ENCODE measurements at regions not wholly inside any gene's neighbourhood (a gene's known extent, or its start where the extent isn't known, plus 50 kb on each side); places are given as distances from the start of the nearest gene placed in this dataset.

GRCh38 chr7:79936281-79936983 is 198.2 kb upstream of the GNAI1 start:
- Histone ChIP-seq H3K36me3 (ENCODE audit: insufficient read depth, low read length) (no peaks in the 10 kb centered on the region), H3K9ac (ENCODE audit: low read depth, low read length, poor library complexity, severe bottlenecking) (no peak overlapping the region), H3F3A (ENCODE audit: low read depth) (no peaks in the 10 kb centered on the region), H3K9me2 (replicated peaks; ENCODE audit: low read depth, low read length) (no peaks in the 10 kb centered on the region), H4K20me1 (ENCODE audit: insufficient read depth, low read length, poor library complexity, severe bottlenecking) (no peaks in the 10 kb centered on the region), H3K79me2 (ENCODE audit: insufficient read depth, low read length) (no peaks in the 10 kb centered on the region), H3K4me2 (ENCODE audit: low read depth, low read length, poor library complexity, severe bottlenecking) (no peak overlapping the region), H3K4me3 (ENCODE audit: low read length, poor library complexity, severe bottlenecking) (no peak overlapping the region), H3K4me1 (ENCODE audit: insufficient read depth, low read length, poor library complexity, severe bottlenecking) (peaks cover 6% of the 10 kb centered on the region), H3K9me3 (ENCODE audit: insufficient read depth, low read depth, low read length) (no peaks in the 10 kb centered on the region), H3K27me3 (ENCODE audit: insufficient read depth, low read length, poor library complexity, severe bottlenecking) (no peaks in the 10 kb centered on the region), H2AFZ (ENCODE audit: low read length) (no peak overlapping the region)
- TF ChIP-seq CTCF (conservative IDR thresholded peaks at IDR 0.05; ENCODE audit: low read length) (no peak), EZH2phosphoT487 (IDR thresholded peaks at IDR 0.05; ENCODE audit: borderline replicate concordance) (no peak)

GRCh38 chr7:79934727-79935126 is 199.9 kb upstream of the GNAI1 start:
- H3K79me2 ChIP-seq (ENCODE audit: insufficient read depth, low read length) = no peaks in the 10 kb centered on the region
- TF ChIP-seq CTCF (conservative IDR thresholded peaks at IDR 0.05; ENCODE audit: low read length) (no peak), EZH2phosphoT487 (IDR thresholded peaks at IDR 0.05; ENCODE audit: borderline replicate concordance) (no peak)
- no peak overlapping the region for H3K9ac ChIP-seq (ENCODE audit: low read depth, low read length, poor library complexity, severe bottlenecking)
- H2AFZ ChIP-seq (ENCODE audit: low read length) = no peak overlapping the region
- H4K20me1 ChIP-seq (ENCODE audit: insufficient read depth, low read length, poor library complexity, severe bottlenecking) = no peaks in the 10 kb centered on the region
- H3K4me2 ChIP-seq (ENCODE audit: low read depth, low read length, poor library complexity, severe bottlenecking) = no peak overlapping the region
- peaks cover 6% of the 10 kb centered on the region for H3K4me1 ChIP-seq (ENCODE audit: insufficient read depth, low read length, poor library complexity, severe bottlenecking)
- H3K27me3 ChIP-seq (ENCODE audit: insufficient read depth, low read length, poor library complexity, severe bottlenecking) = no peaks in the 10 kb centered on the region
- no peaks in the 10 kb centered on the region for H3F3A ChIP-seq (ENCODE audit: low read depth)
- H3K36me3 ChIP-seq (ENCODE audit: insufficient read depth, low read length) = no peaks in the 10 kb centered on the region
- no peak overlapping the region for H3K4me3 ChIP-seq (ENCODE audit: low read length, poor library complexity, severe bottlenecking)
- no peaks in the 10 kb centered on the region for H3K9me3 ChIP-seq (ENCODE audit: insufficient read depth, low read depth, low read length)
- H3K9me2 ChIP-seq (replicated peaks; ENCODE audit: low read depth, low read length) = no peaks in the 10 kb centered on the region

GRCh38 chr7:79933144-79933543 is 201.5 kb upstream of the GNAI1 start:
- H3K4me2 ChIP-seq (ENCODE audit: low read depth, low read length, poor library complexity, severe bottlenecking) = no peak overlapping the region
- TF ChIP-seq EZH2phosphoT487 (IDR thresholded peaks at IDR 0.05; ENCODE audit: borderline replicate concordance) (no peak), CTCF (conservative IDR thresholded peaks at IDR 0.05; ENCODE audit: low read length) (no peak)
- H3F3A ChIP-seq (ENCODE audit: low read depth) = no peaks in the 10 kb centered on the region
- H3K9me2 ChIP-seq (replicated peaks; ENCODE audit: low read depth, low read length) = no peaks in the 10 kb centered on the region
- no peaks in the 10 kb centered on the region for H3K79me2 ChIP-seq (ENCODE audit: insufficient read depth, low read length)
- H2AFZ ChIP-seq (ENCODE audit: low read length) = no peak overlapping the region
- no peaks in the 10 kb centered on the region for H3K36me3 ChIP-seq (ENCODE audit: insufficient read depth, low read length)
- H3K4me3 ChIP-seq (ENCODE audit: low read length, poor library complexity, severe bottlenecking) = no peak overlapping the region
- H3K27me3 ChIP-seq (ENCODE audit: insufficient read depth, low read length, poor library complexity, severe bottlenecking) = no peaks in the 10 kb centered on the region
- H3K9ac ChIP-seq (ENCODE audit: low read depth, low read length, poor library complexity, severe bottlenecking) = no peak overlapping the region
- no peaks in the 10 kb centered on the region for H3K9me3 ChIP-seq (ENCODE audit: insufficient read depth, low read depth, low read length)
- H4K20me1 ChIP-seq (ENCODE audit: insufficient read depth, low read length, poor library complexity, severe bottlenecking) = no peaks in the 10 kb centered on the region
- peaks cover 6% of the 10 kb centered on the region for H3K4me1 ChIP-seq (ENCODE audit: insufficient read depth, low read length, poor library complexity, severe bottlenecking)
